ENCODE measurements at regions not wholly inside any gene's neighbourhood (a gene's known extent, or its start where the extent isn't known, plus 50 kb on each side); places are given as distances from the start of the nearest gene placed in this dataset.

DNA sequence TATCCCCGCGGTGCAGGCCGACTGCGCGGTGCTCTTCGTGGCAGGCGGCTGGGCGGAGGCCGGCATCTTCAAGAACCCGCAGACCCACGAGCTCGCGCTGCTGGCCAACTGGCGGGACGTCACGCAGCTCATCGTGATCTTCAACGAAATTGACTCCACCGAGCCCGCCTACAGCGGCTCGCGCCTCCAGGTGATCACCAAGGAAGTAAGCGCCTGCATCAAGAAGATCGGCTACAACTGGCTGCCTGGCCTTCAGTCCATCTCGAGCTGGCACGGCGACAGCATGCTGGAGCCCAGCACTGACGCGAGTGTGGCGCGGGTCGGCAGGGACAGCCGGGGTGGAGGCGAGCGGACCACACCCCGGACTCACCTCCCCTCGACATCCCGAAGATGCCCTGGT, 53.9 kb upstream of the MTNR1B start:
- CTCF ChIA-PET (ENCODE audit: low intra/inter-chr PET ratio): no interaction called here
- H3K27ac ChIP-seq (ENCODE audit: extremely low read depth, low read depth, low read length): no peak overlapping the region
- no peak overlapping the region for H3K4me2 ChIP-seq (ENCODE audit: insufficient read depth, low read length)
- no peaks in the 10 kb centered on the region for H4K20me1 ChIP-seq (replicated peaks; ENCODE audit: control insufficient read depth, insufficient read depth, low read length)
- no peaks in the 10 kb centered on the region for H3K9me1 ChIP-seq (ENCODE audit: control insufficient read depth, insufficient read depth, low read length)
- no peak for ATAC-seq
- peaks cover 0 to 15% of the 10 kb centered on the region in 2 experiments; a peak in 2 of 5 replicates for H3K27me3 ChIP-seq (ENCODE audit: control insufficient read depth in 2 of 2, insufficient read depth in 2 of 2, low read length in 2 of 2)
- FAIRE-seq: no peak
- no peaks in the 10 kb centered on the region for H3K79me2 ChIP-seq (ENCODE audit: control insufficient read depth, insufficient read depth, low read length)
- POLR2A ChIA-PET: no interaction called here
- no peaks in the 10 kb centered on the region for H3K36me3 ChIP-seq (ENCODE audit: control insufficient read depth, insufficient read depth, low read length)
- no peak overlapping the region for H2AFZ ChIP-seq (ENCODE audit: low read depth, low read length)
- no peaks in the 10 kb centered on the region for H3K9me3 ChIP-seq (replicated peaks; ENCODE audit: control insufficient read depth, insufficient read depth, low read depth, low read length)
- 3% methylated on average over 36 of the region's 39 CpGs for WGBS (ENCODE audit: insufficient coverage, low coverage, missing lambda C conversion rate)
- DNase-seq (ENCODE audit: extremely low read depth in 1 of 4, low spot score in 3 of 4): no peak
- BruUV-seq (replicated peaks): no TSS peak
- intact Hi-C loops (cut with micrococcal nuclease) (no loop called here), in situ Hi-C loops (cut with MboI) (no loop called here)
- peaks cover 0 to 5% of the 10 kb centered on the region in 2 experiments; a peak in 1 of 5 replicates for H3K4me1 ChIP-seq (replicated peaks in 1 of 2; ENCODE audit: control insufficient read depth in 2 of 2, insufficient read depth in 2 of 2, low read length in 2 of 2)
- H3K9ac ChIP-seq (ENCODE audit: insufficient read depth in 1 of 2, low read depth in 2 of 2, low read length in 2 of 2): no peak overlapping the region
- H3K4me3 ChIP-seq: no peak overlapping the region
- TF ChIP-seq MCM5 (IDR thresholded peaks at IDR 0.05; ENCODE audit: low read depth) (no peak), KAT2B (IDR thresholded peaks at IDR 0.05; ENCODE audit: low read depth, low read length) (no peak), SETDB1 (IDR thresholded peaks at IDR 0.05; ENCODE audit: low read length) (no peak), E4F1 (CRISPR knock-in tag; IDR thresholded peaks at IDR 0.05; ENCODE audit: borderline replicate concordance) (no peak), RBM22 (IDR thresholded peaks at IDR 0.05; ENCODE audit: low read depth, low read length, poor library complexity, severe bottlenecking) (no peak), DIDO1 (tag; IDR thresholded peaks at IDR 0.05; ENCODE audit: low read depth) (no peak), ZNF174 (CRISPR knock-in tag; IDR thresholded peaks at IDR 0.05) (no peak), TEAD1 (CRISPR knock-in tag; IDR thresholded peaks at IDR 0.05) (no peak), PML (IDR thresholded peaks at IDR 0.05; ENCODE audit: low read length) (no peak), VEZF1 (CRISPR knock-in tag; IDR thresholded peaks at IDR 0.05) (no peak), SNIP1 (IDR thresholded peaks at IDR 0.05; ENCODE audit: low read depth) (no peak)
- TF ChIP-seq, protein P1, sequence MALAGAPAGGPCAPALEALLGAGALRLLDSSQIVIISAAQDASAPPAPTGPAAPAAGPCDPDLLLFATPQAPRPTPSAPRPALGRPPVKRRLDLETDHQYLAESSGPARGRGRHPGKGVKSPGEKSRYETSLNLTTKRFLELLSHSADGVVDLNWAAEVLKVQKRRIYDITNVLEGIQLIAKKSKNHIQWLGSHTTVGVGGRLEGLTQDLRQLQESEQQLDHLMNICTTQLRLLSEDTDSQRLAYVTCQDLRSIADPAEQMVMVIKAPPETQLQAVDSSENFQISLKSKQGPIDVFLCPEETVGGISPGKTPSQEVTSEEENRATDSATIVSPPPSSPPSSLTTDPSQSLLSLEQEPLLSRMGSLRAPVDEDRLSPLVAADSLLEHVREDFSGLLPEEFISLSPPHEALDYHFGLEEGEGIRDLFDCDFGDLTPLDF (CRISPR knock-in tag; IDR thresholded peaks at IDR 0.05): no peak

Measured in K562 (cell line).